HG02623 (cell line): ENCODE measurements at regions not wholly inside any gene's neighbourhood (a gene's known extent, or its start where the extent isn't known, plus 50 kb on each side); places are given as distances from the start of the nearest gene placed in this dataset.

ENCODE experiments used
- ATAC-seq: cut with Tn5 transposase; IDR thresholded peaks from one replicate; pipeline ENCODE4 v1.9.1; 2021; ENCODE audit warnings: moderate library complexity; ENCODE audit not compliant: unreplicated experiment

DNA sequence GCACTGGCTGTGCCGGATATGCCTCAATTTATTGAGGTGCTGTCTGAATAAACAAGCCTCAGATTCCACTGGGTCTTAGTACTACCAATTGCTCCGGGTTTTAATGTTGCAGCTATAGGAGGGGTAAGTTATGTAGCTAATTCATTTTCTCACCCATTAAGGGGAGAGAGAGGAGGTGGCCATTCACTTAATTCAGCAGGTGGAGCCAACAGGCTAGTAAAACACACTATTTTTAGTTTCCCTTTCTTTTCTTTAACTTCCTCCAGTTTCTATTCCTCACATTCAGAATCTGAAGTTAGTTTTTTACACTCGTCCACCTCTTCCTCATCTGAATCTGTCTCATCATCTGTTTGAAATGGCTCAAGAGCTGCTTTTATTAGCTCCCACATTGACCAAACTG, 105.6 kb upstream of the CDH10 start:
- ATAC-seq = no peak

GRCh38 chr5:24749701-24750100, 104.9 kb upstream of the CDH10 start:
- no peak for ATAC-seq

- ATAC-seq = no peak
Observed at GRCh38 chr5:24747327-24747726, 102.5 kb upstream of the CDH10 start.

GRCh38 chr5:24742334-24742733, 97.6 kb upstream of the CDH10 start:
- ATAC-seq = no peak

DNA sequence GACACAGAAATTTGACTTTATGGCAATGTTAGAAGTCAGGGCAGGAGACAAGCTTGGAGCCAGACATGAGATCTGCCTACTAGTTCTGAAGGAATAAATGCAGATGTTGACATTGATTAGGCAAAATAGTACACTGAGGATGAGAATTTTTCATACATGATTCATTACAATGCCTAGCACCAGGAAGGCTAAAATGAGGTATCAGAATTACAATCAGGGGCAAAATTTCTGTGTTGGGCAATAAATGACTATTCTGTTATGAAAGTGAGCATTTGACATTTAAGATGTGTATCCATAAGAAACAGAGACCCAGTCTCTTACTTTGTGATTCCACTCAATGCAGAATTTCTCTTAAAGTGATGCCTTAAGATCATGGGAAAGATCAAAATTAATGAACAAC, 92.4 kb upstream of the CDH10 start:
- no peak for ATAC-seq

GRCh38 chr5:24735284-24735683, 90.5 kb upstream of the CDH10 start:
- ATAC-seq = no peak

DNA sequence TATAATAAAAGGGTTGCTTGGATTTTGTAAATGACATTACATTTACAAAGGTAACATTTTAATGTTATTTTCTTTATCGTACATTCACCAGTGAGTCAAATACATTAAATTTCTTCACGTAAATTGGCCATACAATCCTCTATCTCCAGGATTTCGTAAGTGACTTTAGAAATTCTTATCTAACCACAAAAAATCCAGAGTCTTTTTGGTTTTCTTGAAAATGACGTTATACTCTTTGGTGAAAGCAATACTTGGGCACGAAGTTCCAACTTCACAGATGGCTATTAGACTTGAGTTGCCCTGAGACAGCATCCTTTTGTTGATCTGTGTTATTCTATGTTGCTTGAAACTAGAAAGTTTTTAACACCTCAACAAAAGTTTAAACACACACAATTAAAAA, 87.4 kb upstream of the CDH10 start:
- no peak for ATAC-seq

DNA sequence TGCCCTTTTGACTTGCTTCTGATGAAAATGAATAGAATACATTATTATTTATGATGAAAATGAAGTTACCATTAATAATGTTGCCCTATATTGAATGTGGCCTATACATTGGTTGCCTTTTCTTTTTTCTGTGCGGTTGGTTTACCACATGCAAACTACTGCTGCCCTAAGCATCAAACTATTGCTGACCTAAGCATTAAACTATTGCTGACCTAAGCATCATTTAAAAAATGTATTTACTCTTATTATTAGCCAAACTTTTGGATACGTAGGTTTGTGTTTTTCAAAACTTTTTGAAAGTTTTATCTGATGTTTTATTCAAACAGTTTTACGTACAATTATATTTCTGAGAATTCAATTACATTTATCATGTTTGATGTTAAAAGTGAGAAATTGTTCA, 76.0 kb upstream of the CDH10 start:
- no peak for ATAC-seq

DNA sequence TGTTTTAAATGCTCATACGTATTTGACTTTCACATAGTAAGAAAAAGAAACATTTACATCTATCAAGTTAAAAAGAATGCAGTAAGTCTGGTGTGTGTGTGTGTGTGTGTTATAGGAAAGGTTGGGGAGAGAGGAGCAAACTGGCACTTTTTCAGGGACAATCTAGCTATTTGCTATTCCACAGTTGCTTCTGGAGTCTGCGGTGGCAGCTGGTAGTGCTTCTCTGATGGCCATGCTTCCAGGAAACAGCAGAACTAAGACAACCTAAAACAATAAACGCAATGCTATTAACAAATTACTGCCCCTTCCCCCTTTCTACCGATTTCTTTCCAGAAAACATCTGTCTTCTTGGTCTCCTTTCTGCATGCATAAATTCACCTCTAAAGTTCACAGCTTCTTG, 70.0 kb upstream of the CDH10 start:
- ATAC-seq = no peak

DNA sequence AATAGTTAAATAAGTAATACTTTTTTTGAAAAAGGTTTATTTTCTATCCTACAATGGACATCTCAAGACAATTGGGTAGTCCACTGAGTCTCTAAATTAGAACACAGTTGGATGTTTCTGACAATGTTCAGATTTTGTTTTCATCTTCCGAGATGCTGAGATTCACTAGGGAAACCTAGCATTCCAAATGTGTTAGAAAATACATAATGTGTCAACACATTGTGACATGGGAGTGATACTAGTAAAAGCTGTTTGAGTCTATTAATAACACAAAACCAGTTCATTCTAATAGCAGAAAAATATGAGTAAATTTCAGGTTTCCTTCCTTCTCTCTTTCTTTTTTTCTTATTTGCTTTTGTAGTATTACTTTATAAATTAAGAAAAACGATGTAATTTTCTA, 68.2 kb upstream of the CDH10 start:
- ATAC-seq = no peak

- ATAC-seq = no peak
Observed at GRCh38 chr5:24712047-24712446, 67.3 kb upstream of the CDH10 start.

- no peak for ATAC-seq
Observed at GRCh38 chr5:24703934-24704333, 59.2 kb upstream of the CDH10 start.
